ENCODE measurements at regions not wholly inside any gene's neighbourhood (a gene's known extent, or its start where the extent isn't known, plus 50 kb on each side); places are given as distances from the start of the nearest gene placed in this dataset.

DNA sequence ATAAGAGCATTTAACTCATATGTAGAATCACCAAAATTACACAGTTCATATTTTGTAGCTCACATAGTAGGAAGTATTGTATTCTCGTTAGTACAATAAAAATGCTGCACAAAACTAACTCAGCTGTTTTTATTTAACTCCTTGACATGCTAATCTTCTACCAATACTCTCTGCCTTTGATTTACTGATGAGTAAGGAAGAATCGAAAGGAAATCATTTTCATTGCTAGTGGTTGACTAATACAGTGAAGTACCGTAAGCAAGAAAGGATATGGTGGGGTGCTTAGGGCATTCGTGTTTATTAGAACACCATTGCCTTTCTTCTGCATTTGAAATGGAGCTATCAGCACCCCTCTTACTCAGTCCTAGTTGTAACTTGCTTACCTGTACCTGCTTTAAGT is 1239.1 kb upstream of the TENM3 start:
- no peak for ATAC-seq

GRCh38 chr4:181006499-181007260 is 1236.5 kb upstream of the TENM3 start:
- no peak overlapping the region for H3K27ac ChIP-seq
- peak overlapping the region in 1 of 2 donors; percentile 1 for H3K4me3 ChIP-seq
- intact Hi-C loops (cut with DNase I) = no loop called here
- ATAC-seq (no peak), DNase-seq (no peak)
- no peaks in the 10 kb centered on the region for H3K36me3 ChIP-seq
- no peaks in the 10 kb centered on the region for H3K9me3 ChIP-seq
- TF ChIP-seq, protein P1, sequence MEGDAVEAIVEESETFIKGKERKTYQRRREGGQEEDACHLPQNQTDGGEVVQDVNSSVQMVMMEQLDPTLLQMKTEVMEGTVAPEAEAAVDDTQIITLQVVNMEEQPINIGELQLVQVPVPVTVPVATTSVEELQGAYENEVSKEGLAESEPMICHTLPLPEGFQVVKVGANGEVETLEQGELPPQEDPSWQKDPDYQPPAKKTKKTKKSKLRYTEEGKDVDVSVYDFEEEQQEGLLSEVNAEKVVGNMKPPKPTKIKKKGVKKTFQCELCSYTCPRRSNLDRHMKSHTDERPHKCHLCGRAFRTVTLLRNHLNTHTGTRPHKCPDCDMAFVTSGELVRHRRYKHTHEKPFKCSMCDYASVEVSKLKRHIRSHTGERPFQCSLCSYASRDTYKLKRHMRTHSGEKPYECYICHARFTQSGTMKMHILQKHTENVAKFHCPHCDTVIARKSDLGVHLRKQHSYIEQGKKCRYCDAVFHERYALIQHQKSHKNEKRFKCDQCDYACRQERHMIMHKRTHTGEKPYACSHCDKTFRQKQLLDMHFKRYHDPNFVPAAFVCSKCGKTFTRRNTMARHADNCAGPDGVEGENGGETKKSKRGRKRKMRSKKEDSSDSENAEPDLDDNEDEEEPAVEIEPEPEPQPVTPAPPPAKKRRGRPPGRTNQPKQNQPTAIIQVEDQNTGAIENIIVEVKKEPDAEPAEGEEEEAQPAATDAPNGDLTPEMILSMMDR (IDR thresholded peaks at IDR 0.05) = no peak
- peaks cover 0 to 4% of the 10 kb centered on the region in 2 donors for H3K4me1 ChIP-seq
- H3K27me3 ChIP-seq = no peaks in the 10 kb centered on the region

More for the DNA sequence above, 1239.1 kb upstream of the TENM3 start:
- Histone ChIP-seq H3K9me3 (no peaks in the 10 kb centered on the region), H3K27me3 (no peaks in the 10 kb centered on the region), H3K27ac (no peak overlapping the region), H3K4me3 (no peak overlapping the region), H3K4me1 (peaks cover 0 to 4% of the 10 kb centered on the region in 2 donors), H3K36me3 (no peaks in the 10 kb centered on the region)
- intact Hi-C loops (cut with DNase I) = no loop called here
- DNase-seq = no peak
- TF ChIP-seq, protein P1 (IDR thresholded peaks at IDR 0.05) = no peak

DNA sequence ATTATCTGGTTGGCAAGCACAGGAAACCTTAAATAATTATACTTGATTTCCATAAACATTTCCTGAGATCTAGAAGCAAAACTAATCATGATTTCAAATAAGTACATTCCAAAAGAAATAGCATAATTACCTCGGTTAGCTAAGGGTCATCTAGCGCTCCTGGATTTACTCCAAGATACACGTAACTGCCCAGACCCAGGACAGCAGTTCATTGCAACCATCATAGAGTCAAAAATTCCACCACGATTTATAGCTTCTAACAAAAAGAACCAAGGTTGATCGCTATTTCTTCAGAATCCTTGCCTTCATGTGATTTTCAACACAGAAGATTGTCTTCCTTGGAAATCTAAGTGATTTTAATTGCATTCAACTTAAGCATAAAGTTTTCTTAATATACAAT is 1235.5 kb upstream of the TENM3 start:
- Histone ChIP-seq H3K27ac (no peak overlapping the region), H3K4me3 (no peak overlapping the region), H3K36me3 (no peaks in the 10 kb centered on the region), H3K9me3 (peaks cover 0 to 3% of the 10 kb centered on the region in 2 donors), H3K27me3 (no peaks in the 10 kb centered on the region), H3K4me1 (peaks cover 0 to 4% of the 10 kb centered on the region in 2 donors)
- DNase-seq (no peak), ATAC-seq (no peak)
- intact Hi-C loops (cut with DNase I) = no loop called here
- TF ChIP-seq, protein P1 (IDR thresholded peaks at IDR 0.05) = no peak

DNA sequence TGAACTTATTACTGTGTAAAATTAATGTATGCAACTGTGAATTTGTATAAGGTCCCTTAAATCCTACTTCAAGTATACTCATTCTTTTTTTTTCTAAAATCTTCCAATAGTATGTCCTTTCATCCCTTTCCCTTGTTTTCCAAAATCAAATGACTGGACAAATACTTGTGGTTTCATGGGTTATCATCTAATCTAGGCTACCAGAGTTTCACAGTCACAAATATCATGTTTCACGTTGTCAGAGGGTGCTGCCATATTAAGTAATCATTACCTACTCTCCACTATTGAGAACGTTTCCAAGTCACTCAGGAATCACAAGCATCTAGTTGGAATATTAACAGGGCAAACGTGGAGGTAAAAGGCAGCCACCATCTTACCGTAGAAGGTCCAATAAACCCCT is 1235.0 kb upstream of the TENM3 start:
- Histone ChIP-seq H3K36me3 (no peaks in the 10 kb centered on the region), H3K27ac (no peak overlapping the region), H3K27me3 (no peaks in the 10 kb centered on the region), H3K4me3 (no peak overlapping the region), H3K4me1 (peaks cover 0 to 4% of the 10 kb centered on the region in 2 donors), H3K9me3 (peaks cover 0 to 3% of the 10 kb centered on the region in 2 donors)
- intact Hi-C loops (cut with DNase I) = no loop called here
- ATAC-seq (no peak), DNase-seq (no peak)
- TF ChIP-seq, protein P1 (IDR thresholded peaks at IDR 0.05) = no peak

DNA sequence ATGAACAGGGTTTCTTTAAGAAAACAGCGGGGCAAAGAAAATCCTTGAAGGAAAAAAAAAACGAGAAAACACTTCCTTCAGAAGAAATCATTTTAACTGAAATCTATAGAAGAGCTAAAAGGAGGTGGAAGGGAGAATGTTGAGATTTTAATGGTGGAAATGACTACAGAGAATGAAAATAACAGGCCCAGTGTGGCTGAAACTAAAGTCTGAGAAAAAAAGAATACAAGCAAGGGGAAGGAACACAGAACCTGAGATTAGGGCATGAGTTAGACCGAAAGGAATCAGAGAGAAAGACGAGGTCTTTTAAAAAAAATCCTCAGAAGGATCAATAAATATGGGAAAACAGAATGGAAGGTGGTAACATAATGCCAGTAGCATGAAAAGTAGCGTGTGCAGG is 1230.0 kb upstream of the TENM3 start:
- H3K4me1 ChIP-seq = no peaks in the 10 kb centered on the region
- DNase-seq (no peak), ATAC-seq (no peak)
- H3K9me3 ChIP-seq = peaks cover 0 to 3% of the 10 kb centered on the region in 2 donors
- H3K27me3 ChIP-seq = no peaks in the 10 kb centered on the region
- no peaks in the 10 kb centered on the region for H3K36me3 ChIP-seq
- intact Hi-C loops (cut with DNase I) = no loop called here
- no peak overlapping the region for H3K27ac ChIP-seq
- H3K4me3 ChIP-seq = no peak overlapping the region
- TF ChIP-seq, protein P1 (IDR thresholded peaks at IDR 0.05) = no peak
